Neutrophil (primary cell): ENCODE measurements at regions not wholly inside any gene's neighbourhood (a gene's known extent, or its start where the extent isn't known, plus 50 kb on each side); places are given as distances from the start of the nearest gene placed in this dataset.
"Not testable (repeated sequence)": the region's sequence is repeated elsewhere in the genome, so short reads cannot be mapped to it uniquely, and the experiment has no call there.

Experiments used
- H3K27ac ChIP-seq: fragments of 200-600 bp; sonication (generic); 2 replicates; pipeline ENCODE4 v1.5.1; 2016; ENCODE audit warnings: mild to moderate bottlenecking, moderate library complexity
- H3K27me3 ChIP-seq: fragments of 200-600 bp; sonication (generic); 2 replicates; pipeline ENCODE4 v1.6.0; 2016; ENCODE audit warnings: mild to moderate bottlenecking
- H3K36me3 ChIP-seq: fragments of 200-600 bp; sonication (generic); 2 replicates; pipeline ENCODE4 v1.5.1; 2017
- H3K4me1 ChIP-seq, 2 experiments: fragments of 200-600 bp in 1 of 2; sonication (generic) in 1 of 2; 1 replicate in 1 of 2; 2 replicates in 1 of 2; pipeline versions ENCODE4 v1.5.1 to v1.6.1; 2013 to 2016; ENCODE audit warnings: low read depth in 1 of 2, low read length in 1 of 2, mild to moderate bottlenecking in 1 of 2, moderate library complexity in 1 of 2; ENCODE audit not compliant: control insufficient read depth in 1 of 2, insufficient read depth in 1 of 2
- H3K4me3 ChIP-seq, 2 experiments: fragments of 200-600 bp in 1 of 2; sonication (generic) in 1 of 2; 1 replicate in 1 of 2; 2 replicates in 1 of 2; pipeline ENCODE4 v1.5.1; 2013 to 2016; ENCODE audit warnings: low read depth in 1 of 2, low read length in 1 of 2, mild to moderate bottlenecking in 1 of 2, moderate library complexity in 1 of 2
- H3K9me3 ChIP-seq: fragments of 200-600 bp; sonication (generic); 2 replicates; pipeline ENCODE4 v1.5.1; 2016
- TF ChIP-seq, protein P1 (sequence below): fragments of 200-600 bp; sonication (generic); IDR thresholded peaks from 2 replicates; pipeline ENCODE4 v1.5.1; 2016; ENCODE audit warnings: antibody characterized with exemption

DNA sequence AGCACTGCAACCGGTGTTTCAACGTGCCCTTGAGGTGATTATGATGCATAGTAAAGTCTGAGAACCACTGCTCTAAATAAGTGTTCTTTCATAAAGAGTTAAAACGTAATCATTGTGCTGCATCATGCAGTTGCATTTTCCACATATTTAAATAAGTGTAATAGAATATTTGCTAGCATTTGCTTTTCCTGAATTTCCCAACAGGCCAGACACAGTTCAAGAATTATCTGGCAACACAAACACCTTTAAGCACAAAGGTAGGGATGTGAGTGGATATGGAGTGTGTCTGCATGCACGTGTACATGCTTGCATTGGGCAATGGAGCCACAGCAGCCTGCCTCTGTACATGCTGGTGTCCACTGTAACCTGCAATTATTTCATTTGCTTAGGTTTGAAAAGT lies 193.6 kb upstream of the PIK3R1 start:
- Histone ChIP-seq H3K4me1 (no peaks in the 10 kb centered on the region), H3K36me3 (no peaks in the 10 kb centered on the region), H3K4me3 (no peak overlapping the region), H3K9me3 (no peaks in the 10 kb centered on the region), H3K27ac (no peak overlapping the region), H3K27me3 (no peaks in the 10 kb centered on the region)
- TF ChIP-seq, protein P1, sequence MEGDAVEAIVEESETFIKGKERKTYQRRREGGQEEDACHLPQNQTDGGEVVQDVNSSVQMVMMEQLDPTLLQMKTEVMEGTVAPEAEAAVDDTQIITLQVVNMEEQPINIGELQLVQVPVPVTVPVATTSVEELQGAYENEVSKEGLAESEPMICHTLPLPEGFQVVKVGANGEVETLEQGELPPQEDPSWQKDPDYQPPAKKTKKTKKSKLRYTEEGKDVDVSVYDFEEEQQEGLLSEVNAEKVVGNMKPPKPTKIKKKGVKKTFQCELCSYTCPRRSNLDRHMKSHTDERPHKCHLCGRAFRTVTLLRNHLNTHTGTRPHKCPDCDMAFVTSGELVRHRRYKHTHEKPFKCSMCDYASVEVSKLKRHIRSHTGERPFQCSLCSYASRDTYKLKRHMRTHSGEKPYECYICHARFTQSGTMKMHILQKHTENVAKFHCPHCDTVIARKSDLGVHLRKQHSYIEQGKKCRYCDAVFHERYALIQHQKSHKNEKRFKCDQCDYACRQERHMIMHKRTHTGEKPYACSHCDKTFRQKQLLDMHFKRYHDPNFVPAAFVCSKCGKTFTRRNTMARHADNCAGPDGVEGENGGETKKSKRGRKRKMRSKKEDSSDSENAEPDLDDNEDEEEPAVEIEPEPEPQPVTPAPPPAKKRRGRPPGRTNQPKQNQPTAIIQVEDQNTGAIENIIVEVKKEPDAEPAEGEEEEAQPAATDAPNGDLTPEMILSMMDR, result no peak

DNA sequence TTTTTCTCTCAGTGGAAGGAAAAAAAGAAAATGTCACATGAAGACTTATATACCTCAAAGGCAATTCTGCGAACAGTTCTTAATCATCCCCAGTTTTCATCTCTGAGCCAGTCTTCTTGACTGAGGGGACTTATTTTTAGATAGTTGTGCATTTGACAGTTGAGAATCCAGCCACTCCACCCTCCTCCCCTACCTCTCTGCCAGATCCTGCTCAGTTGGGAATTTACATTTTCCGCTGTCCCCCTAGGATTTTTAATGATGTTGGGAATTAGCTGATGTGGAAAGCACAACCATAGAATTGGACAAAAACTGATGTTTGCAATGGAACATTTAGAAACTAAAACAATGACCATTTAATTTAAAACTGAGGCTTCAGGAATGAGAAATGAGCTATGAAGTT lies 194.3 kb upstream of the PIK3R1 start:
- Histone ChIP-seq H3K27ac (no peak overlapping the region), H3K36me3 (no peaks in the 10 kb centered on the region)
- TF ChIP-seq, protein P1, result no peak

DNA sequence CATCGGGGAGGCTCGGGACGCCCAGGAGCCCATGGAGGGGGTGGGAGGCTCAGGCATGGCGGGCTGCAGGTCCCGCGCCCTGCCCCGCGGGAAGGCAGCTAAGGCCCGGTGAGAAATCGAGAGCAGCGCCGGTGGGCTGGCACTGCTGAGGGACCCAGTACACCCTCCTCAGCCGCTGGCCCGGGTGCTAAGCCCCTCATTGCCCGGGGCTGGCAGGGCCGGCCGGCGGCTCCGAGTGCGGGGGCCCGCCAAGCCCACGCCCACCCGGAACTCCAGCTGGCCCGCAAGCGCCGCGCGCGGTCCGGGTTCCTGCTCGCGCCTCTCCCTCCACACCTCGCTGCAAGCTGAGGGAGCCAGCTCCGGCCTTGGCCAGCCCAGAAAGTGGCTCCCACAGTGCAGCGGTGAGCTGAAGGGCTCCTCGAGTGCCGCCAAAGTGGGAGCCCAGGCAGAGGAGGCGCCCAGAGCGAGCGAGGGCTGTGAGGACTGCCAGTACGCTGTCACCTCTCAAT lies 195.0 kb upstream of the PIK3R1 start:
- H3K4me1 ChIP-seq, H3K4me3 ChIP-seq, H3K27ac ChIP-seq, H3K27me3 ChIP-seq, H3K9me3 ChIP-seq, H3K36me3 ChIP-seq: not testable (repeated sequence)

More for the DNA sequence above, 194.3 kb upstream of the PIK3R1 start:
- H3K4me3 ChIP-seq, result no peak overlapping the region
- no peaks in the 10 kb centered on the region for H3K4me1 ChIP-seq
- no peaks in the 10 kb centered on the region for H3K27me3 ChIP-seq
- H3K9me3 ChIP-seq, result no peaks in the 10 kb centered on the region

DNA sequence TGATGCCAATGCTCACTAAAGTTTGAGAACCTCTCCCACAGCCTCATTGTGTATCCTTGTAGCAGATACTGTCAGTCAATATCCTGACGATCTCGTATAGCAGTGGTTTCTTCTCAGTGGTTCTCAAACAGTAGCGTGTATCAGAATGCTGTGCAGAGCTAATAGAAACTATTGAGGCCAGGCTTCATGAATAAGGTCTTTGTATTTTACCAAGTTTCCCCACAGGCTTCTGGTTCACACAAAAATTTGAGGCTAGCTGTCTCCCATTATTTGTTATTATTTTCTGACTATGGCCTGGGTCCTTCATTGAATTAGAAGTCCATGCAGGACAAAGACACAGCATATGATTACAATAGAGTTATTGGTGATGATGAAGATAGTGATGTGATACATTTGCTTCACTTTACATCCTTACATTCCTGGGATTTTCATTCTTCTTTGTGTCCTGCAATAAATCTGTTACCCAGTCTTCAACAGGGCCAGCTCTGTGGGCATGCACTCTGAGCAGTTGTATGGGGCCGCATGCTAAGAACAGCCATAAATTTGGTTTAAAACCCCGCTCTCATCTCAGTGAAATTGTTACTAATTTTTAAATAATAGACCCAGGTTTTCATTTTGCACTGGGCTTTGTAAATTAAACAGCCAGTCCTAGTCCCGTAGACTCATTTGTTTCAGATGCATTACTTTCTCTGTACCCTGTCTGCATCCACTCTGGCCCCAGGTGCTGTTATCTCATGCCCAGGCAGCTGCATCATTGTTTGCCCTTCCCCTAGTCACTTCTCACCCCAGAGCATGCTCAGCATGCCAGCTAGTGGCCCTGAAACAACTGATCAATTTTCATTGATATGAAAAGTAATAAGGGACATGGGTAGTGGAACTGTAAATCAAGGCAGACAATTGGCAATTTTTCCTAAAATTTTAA lies 199.9 kb upstream of the PIK3R1 start:
- peaks cover 6 to 7% of the 10 kb centered on the region in 2 experiments for H3K4me1 ChIP-seq
- TF ChIP-seq, protein P1, result no peak
- no peak overlapping the region for H3K27ac ChIP-seq
- no peaks in the 10 kb centered on the region for H3K27me3 ChIP-seq
- H3K9me3 ChIP-seq, result no peaks in the 10 kb centered on the region
- H3K4me3 ChIP-seq, result no peak overlapping the region
- H3K36me3 ChIP-seq, result no peaks in the 10 kb centered on the region

DNA sequence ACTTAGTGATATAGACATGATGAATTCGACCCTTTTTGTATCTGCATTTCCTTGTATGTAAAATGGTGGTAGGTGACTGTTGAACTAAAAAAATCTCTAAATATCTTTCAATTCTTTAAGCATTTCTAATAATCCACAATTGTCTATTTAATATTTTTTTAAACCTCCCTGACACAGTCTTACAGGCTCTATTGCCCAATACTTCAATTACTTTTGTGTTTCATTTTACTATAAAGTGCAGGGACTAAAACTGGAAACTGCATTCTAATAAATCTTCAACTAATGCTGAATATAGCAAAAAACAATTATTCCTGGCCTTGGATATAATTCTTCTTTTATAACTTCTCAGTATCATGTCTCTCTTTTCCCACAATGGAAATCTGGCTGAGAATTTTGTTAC lies 202.7 kb upstream of the PIK3R1 start:
- Histone ChIP-seq H3K4me3 (no peak overlapping the region), H3K36me3 (no peaks in the 10 kb centered on the region), H3K27ac (no peak overlapping the region), H3K4me1 (peaks cover 11% of the 10 kb centered on the region in 2 experiments), H3K27me3 (no peaks in the 10 kb centered on the region), H3K9me3 (no peaks in the 10 kb centered on the region)
- TF ChIP-seq, protein P1, result no peak

DNA sequence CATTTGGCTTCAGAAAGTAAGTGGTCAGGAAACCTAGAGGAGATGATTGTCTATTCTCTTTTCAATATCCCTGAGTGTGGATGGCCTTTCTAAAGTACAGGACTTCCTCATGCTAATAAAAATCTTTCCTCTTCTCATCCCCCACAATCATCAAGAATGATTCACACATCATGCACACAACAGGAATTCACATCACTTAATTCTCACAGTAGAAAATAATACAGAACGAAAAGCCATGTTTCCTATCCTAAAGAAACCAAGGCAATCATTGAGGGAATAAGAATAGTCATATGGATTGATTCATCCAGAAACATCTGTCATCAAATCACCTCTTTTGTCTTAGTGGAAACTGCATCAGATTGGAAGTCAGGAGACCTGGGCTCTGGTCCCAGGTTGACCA lies 203.1 kb upstream of the PIK3R1 start:
- Histone ChIP-seq H3K9me3 (no peaks in the 10 kb centered on the region), H3K27ac (no peak overlapping the region), H3K4me3 (no peak overlapping the region), H3K36me3 (no peaks in the 10 kb centered on the region), H3K4me1 (peaks cover 12 to 13% of the 10 kb centered on the region in 2 experiments), H3K27me3 (no peaks in the 10 kb centered on the region)
- TF ChIP-seq, protein P1, result no peak
